Nephron progenitor cell (in vitro differentiated cells): ENCODE measurements at regions not wholly inside any gene's neighbourhood (a gene's known extent, or its start where the extent isn't known, plus 50 kb on each side); places are given as distances from the start of the nearest gene placed in this dataset.

Experiments used
- DNase-seq: peaks from one replicate; pipeline ENCODE4 v3.0.0; 2021
- H3K27ac Mint-ChIP-seq: 2 replicates; pipeline ENCODE4 v1.8.0; 2021; ENCODE audit warnings: mild to moderate bottlenecking, moderate library complexity, mixed read lengths
- H3K27me3 Mint-ChIP-seq: 2 replicates; pipeline ENCODE4 v1.8.0; 2021; ENCODE audit warnings: mild to moderate bottlenecking, low read depth, mixed read lengths; ENCODE audit not compliant: poor library complexity
- H3K36me3 Mint-ChIP-seq: 2 replicates; pipeline ENCODE4 v1.8.0; 2021; ENCODE audit warnings: low read depth, mixed read lengths
- H3K4me1 Mint-ChIP-seq: 2 replicates; pipeline ENCODE4 v1.8.0; 2021; ENCODE audit warnings: mixed read lengths
- H3K4me3 Mint-ChIP-seq: 2 replicates; pipeline ENCODE4 v1.8.0; 2021; ENCODE audit warnings: mild to moderate bottlenecking, moderate library complexity, mixed read lengths
- H3K9me3 Mint-ChIP-seq: 2 replicates; pipeline ENCODE4 v1.8.0; 2021; ENCODE audit warnings: mild to moderate bottlenecking, moderate library complexity, mixed read lengths
- CTCF ChIP-seq: fragments of 200-600 bp; sonication (generic); IDR thresholded peaks from 2 replicates; pipeline ENCODE4 v1.5.0; 2021; ENCODE audit warnings: antibody characterized with exemption

- no peak for TF ChIP-seq CTCF
- no peak overlapping the region for H3K27ac Mint-ChIP-seq
- H3K27me3 Mint-ChIP-seq = peaks cover 19% of the 10 kb centered on the region
- H3K4me3 Mint-ChIP-seq = no peak overlapping the region
- DNase-seq = no peak
- peaks cover 31% of the 10 kb centered on the region for H3K4me1 Mint-ChIP-seq
- H3K36me3 Mint-ChIP-seq = no peaks in the 10 kb centered on the region
- H3K9me3 Mint-ChIP-seq = no peaks in the 10 kb centered on the region
Observed at GRCh38 chr10:43852644-43853214, 204.0 kb upstream of the ZNF32 start.

GRCh38 chr10:43852149-43852548 is 203.5 kb upstream of the ZNF32 start:
- peaks cover 16% of the 10 kb centered on the region for H3K27me3 Mint-ChIP-seq
- TF ChIP-seq CTCF = no peak

GRCh38 chr10:43851030-43851429 is 202.3 kb upstream of the ZNF32 start:
- no peak overlapping the region for H3K4me3 Mint-ChIP-seq
- TF ChIP-seq CTCF = no peak
- peaks cover 16% of the 10 kb centered on the region for H3K27me3 Mint-ChIP-seq
- no peaks in the 10 kb centered on the region for H3K9me3 Mint-ChIP-seq
- no peaks in the 10 kb centered on the region for H3K36me3 Mint-ChIP-seq
- H3K4me1 Mint-ChIP-seq = peaks cover 47% of the 10 kb centered on the region
- no peak for DNase-seq
- no peak overlapping the region for H3K27ac Mint-ChIP-seq

More at GRCh38 chr10:43852149-43852548, 203.5 kb upstream of the ZNF32 start:
- H3K9me3 Mint-ChIP-seq = no peaks in the 10 kb centered on the region
- no peaks in the 10 kb centered on the region for H3K36me3 Mint-ChIP-seq
- H3K4me3 Mint-ChIP-seq = no peak overlapping the region
- DNase-seq = no peak
- H3K27ac Mint-ChIP-seq = no peak overlapping the region
- peaks cover 36% of the 10 kb centered on the region for H3K4me1 Mint-ChIP-seq

GRCh38 chr10:43849551-43849950 is 200.9 kb upstream of the ZNF32 start:
- Mint-ChIP-seq H3K27me3 (peaks cover 16% of the 10 kb centered on the region), H3K9me3 (no peaks in the 10 kb centered on the region), H3K4me3 (no peak overlapping the region), H3K36me3 (no peaks in the 10 kb centered on the region), H3K27ac (no peak overlapping the region), H3K4me1 (peaks cover 60% of the 10 kb centered on the region)
- no peak for TF ChIP-seq CTCF
- no peak for DNase-seq

- Mint-ChIP-seq H3K27ac (no peak overlapping the region), H3K9me3 (no peaks in the 10 kb centered on the region), H3K4me1 (peaks cover 57% of the 10 kb centered on the region), H3K27me3 (peaks cover 19% of the 10 kb centered on the region), H3K4me3 (no peak overlapping the region), H3K36me3 (no peaks in the 10 kb centered on the region)
- no peak for DNase-seq
- no peak for TF ChIP-seq CTCF
Observed at GRCh38 chr10:43846968-43847367, 198.3 kb upstream of the ZNF32 start.

GRCh38 chr10:43846187-43846680 is 197.6 kb upstream of the ZNF32 start:
- Mint-ChIP-seq H3K36me3 (no peaks in the 10 kb centered on the region), H3K27ac (no peak overlapping the region), H3K27me3 (peaks cover 19% of the 10 kb centered on the region), H3K4me1 (peaks cover 59% of the 10 kb centered on the region), H3K9me3 (no peaks in the 10 kb centered on the region), H3K4me3 (no peak overlapping the region)
- DNase-seq = no peak
- no peak for TF ChIP-seq CTCF
